ENCODE measurements at regions not wholly inside any gene's neighbourhood (a gene's known extent, or its start where the extent isn't known, plus 50 kb on each side); places are given as distances from the start of the nearest gene placed in this dataset.

- no peak overlapping the region for H3K27ac ChIP-seq
- WGBS (ENCODE audit: low lambda C conversion rate, missing lambda C conversion rate) = 77% methylated on average over 6 of the region's 8 CpGs
- peaks cover 10% of the 10 kb centered on the region for H3K4me1 ChIP-seq (ENCODE audit: insufficient read depth)
- DNase-seq (ENCODE audit: low spot score) = no peak
- no peaks in the 10 kb centered on the region for H3K79me2 ChIP-seq
- no peak overlapping the region for H3K4me3 ChIP-seq
- no peak for TF ChIP-seq EZH2phosphoT487 (IDR thresholded peaks at IDR 0.05; ENCODE audit: low read depth, severe bottlenecking, unreplicated experiment)
- TF ChIP-seq CTCF (IDR thresholded peaks at IDR 0.05; ENCODE audit: poor library complexity) = no peak
- TF ChIP-seq EZH2 (IDR thresholded peaks at IDR 0.05; ENCODE audit: borderline replicate concordance) = no peak
- no peak overlapping the region for H2AFZ ChIP-seq
- no peaks in the 10 kb centered on the region for H3K9me3 ChIP-seq (ENCODE audit: low read depth)
- peaks cover 5% of the 10 kb centered on the region for H3K27me3 ChIP-seq
- no peaks in the 10 kb centered on the region for H3K36me3 ChIP-seq (replicated peaks; ENCODE audit: insufficient read depth, low read depth)
- H4K20me1 ChIP-seq (ENCODE audit: insufficient read depth, poor library complexity, severe bottlenecking) = no peaks in the 10 kb centered on the region
- no peak overlapping the region for H3K4me2 ChIP-seq
- no peaks in the 10 kb centered on the region for H3K9me2 ChIP-seq (replicated peaks; ENCODE audit: insufficient read depth)
These were observed 85.7 kb upstream of the APCDD1 start for GRCh38 chr18:10368456-10369453.

- H3K79me2 ChIP-seq = no peaks in the 10 kb centered on the region
- no peak for DNase-seq (ENCODE audit: low spot score)
- TF ChIP-seq EZH2 (IDR thresholded peaks at IDR 0.05; ENCODE audit: borderline replicate concordance) = no peak
- TF ChIP-seq CTCF (IDR thresholded peaks at IDR 0.05; ENCODE audit: poor library complexity) = no peak
- TF ChIP-seq EZH2phosphoT487 (IDR thresholded peaks at IDR 0.05; ENCODE audit: low read depth, severe bottlenecking, unreplicated experiment) = no peak
- peaks cover 5% of the 10 kb centered on the region for H3K27me3 ChIP-seq
- H3K4me2 ChIP-seq = no peak overlapping the region
- H3K9me2 ChIP-seq (replicated peaks; ENCODE audit: insufficient read depth) = no peaks in the 10 kb centered on the region
- H3K9me3 ChIP-seq (ENCODE audit: low read depth) = no peaks in the 10 kb centered on the region
- peaks cover 21% of the 10 kb centered on the region for H3K4me1 ChIP-seq (ENCODE audit: insufficient read depth)
- no peak overlapping the region for H3K27ac ChIP-seq
- H3K4me3 ChIP-seq = no peak overlapping the region
- no peaks in the 10 kb centered on the region for H3K36me3 ChIP-seq (replicated peaks; ENCODE audit: insufficient read depth, low read depth)
- no peak overlapping the region for H2AFZ ChIP-seq
- 76% methylated on average over 7 of the region's 7 CpGs for WGBS (ENCODE audit: low lambda C conversion rate, missing lambda C conversion rate)
- no peaks in the 10 kb centered on the region for H4K20me1 ChIP-seq (ENCODE audit: insufficient read depth, poor library complexity, severe bottlenecking)
These were observed 83.7 kb upstream of the APCDD1 start for GRCh38 chr18:10370716-10371115.

- TF ChIP-seq CTCF (IDR thresholded peaks at IDR 0.05; ENCODE audit: poor library complexity) = no peak
- TF ChIP-seq EZH2 (IDR thresholded peaks at IDR 0.05; ENCODE audit: borderline replicate concordance) = no peak
- TF ChIP-seq EZH2phosphoT487 (IDR thresholded peaks at IDR 0.05; ENCODE audit: low read depth, severe bottlenecking, unreplicated experiment) = no peak
- Histone ChIP-seq H3K9me2 (replicated peaks; ENCODE audit: insufficient read depth) (no peaks in the 10 kb centered on the region), H3K9me3 (ENCODE audit: low read depth) (no peaks in the 10 kb centered on the region), H3K27ac (no peak overlapping the region), H3K4me2 (no peak overlapping the region), H3K36me3 (replicated peaks; ENCODE audit: insufficient read depth, low read depth) (no peaks in the 10 kb centered on the region), H3K4me3 (no peak overlapping the region), H3K4me1 (ENCODE audit: insufficient read depth) (peaks cover 22% of the 10 kb centered on the region), H2AFZ (no peak overlapping the region), H4K20me1 (ENCODE audit: insufficient read depth, poor library complexity, severe bottlenecking) (no peaks in the 10 kb centered on the region), H3K27me3 (peaks cover 5% of the 10 kb centered on the region), H3K79me2 (no peaks in the 10 kb centered on the region)
- DNase-seq (ENCODE audit: low spot score) = no peak
- 71% methylated on average over 3 of the region's 3 CpGs for WGBS (ENCODE audit: low lambda C conversion rate, missing lambda C conversion rate)
These were observed 83.3 kb upstream of the APCDD1 start for GRCh38 chr18:10371165-10371564.

Data from hepatocyte (in vitro differentiated cells).